Left lung (tissue), 4 donors: ENCODE measurements at regions not wholly inside any gene's neighbourhood (a gene's known extent, or its start where the extent isn't known, plus 50 kb on each side); places are given as distances from the start of the nearest gene placed in this dataset.

Experiments
- ATAC-seq: fragments of 200-7000 bp; cut with Tn5 transposase; one replicate; pipeline ENCODE4 v1.9.1; 2020; ENCODE audit warnings: moderate library complexity
- DNase-seq, 4 donors: peaks; one replicate each; pipeline ENCODE4 v3.0.0-alpha.2; 2013 to 2020
- H3K27ac ChIP-seq, 2 donors: fragments of 200-600 bp; sonication (generic) in 1 of 2; one replicate each; pipeline versions ENCODE4 v1.5.0 to v1.8.0; 2020 to 2021
- H3K27me3 ChIP-seq, 2 donors: fragments of 200-600 bp; sonication (generic) in 1 of 2; one replicate each; pipeline versions ENCODE4 v1.5.0 to v1.8.0; 2020 to 2021
- H3K36me3 ChIP-seq, 2 donors: fragments of 200-600 bp; sonication (generic) in 1 of 2; one replicate each; pipeline versions ENCODE4 v1.5.0 to v1.8.0; 2020 to 2021
- H3K4me1 ChIP-seq, 2 donors: fragments of 200-600 bp; one replicate each; pipeline ENCODE4 v1.8.0; 2021
- H3K4me3 ChIP-seq, 2 donors: fragments of 200-600 bp; sonication (generic) in 1 of 2; one replicate each; pipeline versions ENCODE4 v1.5.0 to v1.8.0; 2020 to 2021; ENCODE audit warnings: mild to moderate bottlenecking in 1 of 2
- H3K9me3 ChIP-seq, 2 donors: fragments of 200-600 bp; sonication (generic) in 1 of 2; one replicate each; pipeline versions ENCODE4 v1.5.0 to v1.8.0; 2020 to 2021
- intact Hi-C, 2 donors: fragments of 100-400 bp; cut with DNase I; formaldehyde crosslinking; loops; one replicate each; pipeline versions ENCODE4 v1.11.2 to v1.14.2; 2022
- TF ChIP-seq, protein P1 (sequence below), 2 donors: fragments of 200-600 bp; sonication (generic) in 1 of 2; IDR thresholded peaks; one replicate each; pipeline versions ENCODE4 v1.5.0 to v1.8.0; 2021; ENCODE audit warnings: antibody characterized with exemption in 2 of 2
- donor health status: DM: no; HTN: yes; CAD: no.
- donor health status: DM: no; HTN: no; CAD: no.

DNA sequence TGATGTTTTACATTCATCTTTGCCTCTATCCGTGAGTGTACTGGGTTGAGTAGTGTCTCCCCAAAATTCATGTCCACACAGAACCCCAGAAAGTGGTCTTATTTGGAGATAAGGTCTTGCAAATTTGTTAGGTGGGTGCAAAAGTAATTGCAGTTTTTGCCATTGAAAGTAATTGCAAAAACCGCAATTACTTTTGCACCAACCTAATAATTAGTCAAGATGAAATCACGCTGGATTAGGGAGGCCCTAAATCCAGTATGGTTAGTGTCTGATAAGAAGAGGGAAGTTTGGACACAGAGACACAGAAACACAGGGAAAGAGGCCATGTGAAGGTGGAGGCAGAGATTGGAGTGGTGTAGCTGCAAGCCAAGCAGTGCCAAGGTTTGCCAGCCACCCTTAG is 57.8 kb upstream of the SPRED2 start:
- Histone ChIP-seq H3K27me3 (no peaks in the 10 kb centered on the region), H3K9me3 (peaks cover 0 to 16% of the 10 kb centered on the region in 2 donors), H3K36me3 (no peaks in the 10 kb centered on the region), H3K4me1 (no peaks in the 10 kb centered on the region), H3K27ac (no peak overlapping the region), H3K4me3 (no peak overlapping the region)
- TF ChIP-seq, protein P1, sequence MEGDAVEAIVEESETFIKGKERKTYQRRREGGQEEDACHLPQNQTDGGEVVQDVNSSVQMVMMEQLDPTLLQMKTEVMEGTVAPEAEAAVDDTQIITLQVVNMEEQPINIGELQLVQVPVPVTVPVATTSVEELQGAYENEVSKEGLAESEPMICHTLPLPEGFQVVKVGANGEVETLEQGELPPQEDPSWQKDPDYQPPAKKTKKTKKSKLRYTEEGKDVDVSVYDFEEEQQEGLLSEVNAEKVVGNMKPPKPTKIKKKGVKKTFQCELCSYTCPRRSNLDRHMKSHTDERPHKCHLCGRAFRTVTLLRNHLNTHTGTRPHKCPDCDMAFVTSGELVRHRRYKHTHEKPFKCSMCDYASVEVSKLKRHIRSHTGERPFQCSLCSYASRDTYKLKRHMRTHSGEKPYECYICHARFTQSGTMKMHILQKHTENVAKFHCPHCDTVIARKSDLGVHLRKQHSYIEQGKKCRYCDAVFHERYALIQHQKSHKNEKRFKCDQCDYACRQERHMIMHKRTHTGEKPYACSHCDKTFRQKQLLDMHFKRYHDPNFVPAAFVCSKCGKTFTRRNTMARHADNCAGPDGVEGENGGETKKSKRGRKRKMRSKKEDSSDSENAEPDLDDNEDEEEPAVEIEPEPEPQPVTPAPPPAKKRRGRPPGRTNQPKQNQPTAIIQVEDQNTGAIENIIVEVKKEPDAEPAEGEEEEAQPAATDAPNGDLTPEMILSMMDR (IDR thresholded peaks at IDR 0.05) = no peak
- no peak for DNase-seq
- ATAC-seq = no peak
- intact Hi-C loops = no loop called here

DNA sequence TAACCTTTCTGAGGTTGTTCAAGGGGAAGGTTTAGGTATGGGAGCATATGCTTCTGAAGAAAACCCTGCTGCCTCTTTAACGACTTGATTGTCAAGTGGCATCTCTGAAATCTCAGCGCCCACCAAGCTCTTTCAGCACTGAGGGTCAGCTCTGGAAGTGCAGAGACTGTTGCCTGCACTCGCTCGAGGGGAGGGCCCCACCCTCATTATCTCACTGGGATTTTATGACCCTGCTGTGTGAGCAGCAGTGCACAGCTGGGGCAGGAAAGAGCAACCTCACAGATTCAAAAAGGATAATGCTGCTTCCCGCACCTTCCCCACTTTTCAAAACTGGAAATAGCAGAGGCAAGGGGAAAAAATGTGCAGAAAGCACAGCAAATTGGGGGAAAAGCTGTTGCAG is 56.9 kb upstream of the SPRED2 start:
- Histone ChIP-seq H3K27me3 (no peaks in the 10 kb centered on the region), H3K27ac (no peak overlapping the region), H3K4me3 (no peak overlapping the region), H3K9me3 (peaks cover 0 to 16% of the 10 kb centered on the region in 2 donors), H3K4me1 (no peaks in the 10 kb centered on the region), H3K36me3 (no peaks in the 10 kb centered on the region)
- TF ChIP-seq, protein P1 (IDR thresholded peaks at IDR 0.05) = no peak
- ATAC-seq = no peak
- no peak for DNase-seq
- intact Hi-C loops = no loop called here

DNA sequence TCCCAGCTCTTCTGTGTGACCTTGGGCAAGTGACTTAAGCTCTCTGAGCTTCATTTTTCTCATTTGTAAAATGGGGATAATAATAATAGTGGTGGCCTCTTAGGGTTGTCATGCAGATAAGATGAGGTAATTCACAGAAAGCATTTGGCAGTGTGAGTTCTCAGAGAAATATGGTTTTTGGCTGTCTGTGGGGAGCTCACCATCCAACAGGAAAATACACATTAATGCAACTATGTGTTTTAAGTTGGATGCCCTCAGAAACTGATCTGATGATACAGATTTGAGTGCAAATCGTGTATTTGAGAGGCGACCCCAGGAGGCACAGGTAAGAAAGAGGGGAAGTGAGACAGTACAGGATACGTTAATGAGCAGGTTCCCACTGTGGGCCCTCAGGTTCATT is 56.1 kb upstream of the SPRED2 start:
- no peak for ATAC-seq

DNA sequence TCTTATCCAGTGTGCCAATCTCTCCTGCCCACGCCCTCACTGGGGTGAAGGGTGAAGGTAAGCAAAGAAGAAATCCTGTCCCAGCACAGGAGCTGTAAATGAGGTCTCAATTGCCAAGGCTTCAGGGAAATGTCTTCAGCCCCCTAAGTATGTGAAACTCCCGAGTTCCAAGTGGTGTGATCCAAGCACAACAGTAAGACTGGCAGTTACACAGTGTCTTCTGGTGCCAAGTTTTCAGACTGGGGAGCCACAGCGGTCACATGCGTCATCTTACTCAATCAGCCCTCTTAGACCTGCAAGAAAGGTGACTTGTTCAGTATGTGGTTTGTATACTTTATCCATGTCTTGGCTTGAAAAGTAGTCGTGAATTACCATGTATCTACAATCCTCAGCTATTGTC is 55.0 kb upstream of the SPRED2 start:
- no peaks in the 10 kb centered on the region for H3K27me3 ChIP-seq
- no peaks in the 10 kb centered on the region for H3K36me3 ChIP-seq
- ATAC-seq (peak; percentile 89), DNase-seq (peak in 2 of 4 donors; percentile 13 to 38)
- no peak overlapping the region for H3K4me3 ChIP-seq
- no peaks in the 10 kb centered on the region for H3K4me1 ChIP-seq
- TF ChIP-seq, protein P1 (IDR thresholded peaks at IDR 0.05) = no peak
- H3K9me3 ChIP-seq = peaks cover 0 to 16% of the 10 kb centered on the region in 2 donors
- intact Hi-C loops = no loop called here
- no peak overlapping the region for H3K27ac ChIP-seq

More for the DNA sequence above, 56.1 kb upstream of the SPRED2 start:
- TF ChIP-seq, protein P1 (IDR thresholded peaks at IDR 0.05) = no peak
- peaks cover 0 to 16% of the 10 kb centered on the region in 2 donors for H3K9me3 ChIP-seq
- H3K36me3 ChIP-seq = no peaks in the 10 kb centered on the region
- H3K4me1 ChIP-seq = no peaks in the 10 kb centered on the region
- no peak for DNase-seq
- H3K4me3 ChIP-seq = no peak overlapping the region
- no peaks in the 10 kb centered on the region for H3K27me3 ChIP-seq
- intact Hi-C loops = no loop called here
- H3K27ac ChIP-seq = no peak overlapping the region

- intact Hi-C loops = no loop called here
- no peaks in the 10 kb centered on the region for H3K27me3 ChIP-seq
- no peak for ATAC-seq
- H3K9me3 ChIP-seq = peaks cover 0 to 16% of the 10 kb centered on the region in 2 donors
- no peaks in the 10 kb centered on the region for H3K4me1 ChIP-seq
- H3K27ac ChIP-seq = no peak overlapping the region
- DNase-seq = no peak
- TF ChIP-seq, protein P1 (IDR thresholded peaks at IDR 0.05) = no peak
- no peak overlapping the region for H3K4me3 ChIP-seq
- H3K36me3 ChIP-seq = no peaks in the 10 kb centered on the region
Observed at GRCh38 chr2:65486802-65487201, 54.4 kb upstream of the SPRED2 start.
